BJ (cell line): ENCODE measurements at regions not wholly inside any gene's neighbourhood (a gene's known extent, or its start where the extent isn't known, plus 50 kb on each side); places are given as distances from the start of the nearest gene placed in this dataset.

Experiments
- CTCF ChIA-PET: fragments of 350-600 bp; formaldehyde crosslinking; extraction: SDS; loops from one replicate; lab custom pipeline; 2021; ENCODE audit warnings: antibody characterized with exemption, inconsistent platforms; lab: Yijun Ruan, JAX
- POLR2A ChIA-PET: fragments of 300-600 bp; sonication (Branson Sonifier 250); formaldehyde crosslinking; extraction: SDS; loops from one replicate; lab custom pipeline; 2021; ENCODE audit warnings: antibody characterized with exemption; lab: Charles Lee
- DNase-seq: peaks from one replicate; pipeline ENCODE4 v3.0.0-alpha.2; 2011; ENCODE audit warnings: low read depth
- H3K27me3 ChIP-seq: 2 replicates; pipeline ENCODE4 v1.6.0; 2011; ENCODE audit warnings: low read length; ENCODE audit not compliant: control insufficient read depth, insufficient read depth
- H3K36me3 ChIP-seq: 2 replicates; pipeline ENCODE4 v1.5.1; 2011; ENCODE audit warnings: low read length; ENCODE audit not compliant: control insufficient read depth, insufficient read depth
- H3K4me3 ChIP-seq: 2 replicates; pipeline ENCODE4 v1.5.1; 2011; ENCODE audit warnings: low read depth, mild to moderate bottlenecking, control low read depth, low read length
- TF ChIP-seq, protein P1 (sequence below): IDR thresholded peaks from 2 replicates; pipeline ENCODE4 v1.5.1; 2011; ENCODE audit warnings: low read depth, mild to moderate bottlenecking, control low read depth, inconsistent platforms, low read length, moderate library complexity; ENCODE audit not compliant: insufficient read depth

DNA sequence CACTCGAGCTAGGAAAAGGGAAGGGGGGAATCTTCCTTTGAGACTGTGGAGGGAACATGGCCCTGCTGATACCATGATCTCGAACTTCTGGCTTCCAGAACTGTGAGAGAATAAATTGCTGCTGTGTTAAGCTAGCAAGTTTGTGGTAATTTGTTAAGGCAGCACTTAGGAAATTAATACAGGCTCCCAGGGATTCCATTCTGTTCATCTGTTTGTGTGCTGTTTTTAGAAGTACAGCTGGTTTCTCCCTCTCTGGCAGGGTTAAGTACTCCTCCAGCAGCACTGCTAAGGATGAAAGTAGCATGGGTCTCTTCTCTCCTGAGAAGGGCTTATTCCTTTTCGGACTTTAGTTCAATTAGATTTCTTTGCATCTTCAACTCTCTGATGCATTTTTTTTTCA, 268.3 kb downstream of the HHIPL2 start:
- TF ChIP-seq, protein P1, sequence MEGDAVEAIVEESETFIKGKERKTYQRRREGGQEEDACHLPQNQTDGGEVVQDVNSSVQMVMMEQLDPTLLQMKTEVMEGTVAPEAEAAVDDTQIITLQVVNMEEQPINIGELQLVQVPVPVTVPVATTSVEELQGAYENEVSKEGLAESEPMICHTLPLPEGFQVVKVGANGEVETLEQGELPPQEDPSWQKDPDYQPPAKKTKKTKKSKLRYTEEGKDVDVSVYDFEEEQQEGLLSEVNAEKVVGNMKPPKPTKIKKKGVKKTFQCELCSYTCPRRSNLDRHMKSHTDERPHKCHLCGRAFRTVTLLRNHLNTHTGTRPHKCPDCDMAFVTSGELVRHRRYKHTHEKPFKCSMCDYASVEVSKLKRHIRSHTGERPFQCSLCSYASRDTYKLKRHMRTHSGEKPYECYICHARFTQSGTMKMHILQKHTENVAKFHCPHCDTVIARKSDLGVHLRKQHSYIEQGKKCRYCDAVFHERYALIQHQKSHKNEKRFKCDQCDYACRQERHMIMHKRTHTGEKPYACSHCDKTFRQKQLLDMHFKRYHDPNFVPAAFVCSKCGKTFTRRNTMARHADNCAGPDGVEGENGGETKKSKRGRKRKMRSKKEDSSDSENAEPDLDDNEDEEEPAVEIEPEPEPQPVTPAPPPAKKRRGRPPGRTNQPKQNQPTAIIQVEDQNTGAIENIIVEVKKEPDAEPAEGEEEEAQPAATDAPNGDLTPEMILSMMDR = no peak
- H3K4me3 ChIP-seq = no peak overlapping the region
- ChIA-PET CTCF (no interaction called here), POLR2A (no interaction called here)
- H3K36me3 ChIP-seq = no peaks in the 10 kb centered on the region
- DNase-seq = no peak
- H3K27me3 ChIP-seq = no peaks in the 10 kb centered on the region

DNA sequence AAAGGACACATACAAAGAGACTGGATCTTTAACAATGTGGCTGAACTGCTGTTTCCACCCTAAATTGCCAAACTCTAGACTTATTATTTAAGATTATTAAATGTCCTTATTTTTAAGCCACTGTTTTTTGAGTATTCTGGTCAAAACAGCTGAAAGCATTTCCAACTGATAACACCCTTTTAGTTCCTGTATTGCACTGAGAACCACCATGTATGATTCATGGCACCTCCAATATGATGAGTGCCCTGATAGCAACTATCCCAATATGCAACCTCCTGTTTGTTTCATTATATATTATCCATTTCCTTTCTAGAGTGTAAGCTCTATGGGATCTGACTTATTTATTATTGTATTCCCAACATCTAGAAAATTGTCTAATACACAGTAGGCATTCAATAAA, 269.4 kb downstream of the HHIPL2 start:
- no peak for DNase-seq
- TF ChIP-seq, protein P1 = no peak
- Histone ChIP-seq H3K4me3 (no peak overlapping the region), H3K27me3 (no peaks in the 10 kb centered on the region; the same call in 1 of the 2 replicates), H3K36me3 (no peaks in the 10 kb centered on the region)
- ChIA-PET CTCF (no interaction called here), POLR2A (no interaction called here)

DNA sequence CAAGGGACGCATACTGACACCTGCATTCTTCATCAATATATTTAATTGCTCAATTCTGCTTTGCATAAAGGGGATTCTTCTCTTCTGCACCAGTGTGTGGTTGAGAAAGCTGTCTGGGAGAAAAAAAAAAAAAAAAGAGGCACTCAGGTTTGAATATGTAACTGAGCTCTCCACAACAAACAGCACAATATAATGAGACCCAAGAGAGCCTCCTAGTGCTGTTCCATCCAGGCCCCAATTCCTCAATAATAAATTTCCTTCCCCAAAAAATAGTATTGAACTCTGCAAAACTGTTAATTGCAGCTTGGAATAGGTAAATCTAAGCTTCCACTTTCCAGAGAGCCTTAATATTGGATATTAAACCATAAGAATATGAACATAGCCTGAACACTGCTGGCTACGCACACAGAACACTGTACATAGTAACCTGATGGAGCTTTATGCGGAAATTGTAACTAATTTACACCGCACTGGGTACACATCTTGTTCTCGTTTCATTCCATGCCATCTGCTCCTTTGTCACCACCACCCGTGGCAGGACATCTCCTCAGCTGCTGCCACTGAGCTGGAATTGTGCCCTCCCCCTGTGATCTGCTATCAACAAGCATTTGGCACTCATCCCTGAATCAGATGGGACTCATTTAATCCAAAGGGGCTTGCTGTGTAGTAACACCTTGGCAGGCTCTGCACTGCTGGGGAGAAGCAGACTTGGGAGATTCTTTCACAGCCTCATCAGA, 272.0 kb downstream of the HHIPL2 start:
- ChIA-PET POLR2A (interaction anchor here (0.7 kb wide), 1 partner anchor 78 kb away, joined by 7 read pairs; no protein-coding TSS in a partner anchor), CTCF (interaction anchor here (1.0 to 1.5 kb wide), 3 partner anchors 10 to 180 kb away, joined by 4 to 6 read pairs (median 4); no protein-coding TSS in a partner anchor)
- TF ChIP-seq, protein P1 = no peak
- Histone ChIP-seq H3K27me3 (no peaks in the 10 kb centered on the region; the same call in none of the 2 replicates), H3K4me3 (no peak overlapping the region), H3K36me3 (no peaks in the 10 kb centered on the region)
- DNase-seq = no peak

DNA sequence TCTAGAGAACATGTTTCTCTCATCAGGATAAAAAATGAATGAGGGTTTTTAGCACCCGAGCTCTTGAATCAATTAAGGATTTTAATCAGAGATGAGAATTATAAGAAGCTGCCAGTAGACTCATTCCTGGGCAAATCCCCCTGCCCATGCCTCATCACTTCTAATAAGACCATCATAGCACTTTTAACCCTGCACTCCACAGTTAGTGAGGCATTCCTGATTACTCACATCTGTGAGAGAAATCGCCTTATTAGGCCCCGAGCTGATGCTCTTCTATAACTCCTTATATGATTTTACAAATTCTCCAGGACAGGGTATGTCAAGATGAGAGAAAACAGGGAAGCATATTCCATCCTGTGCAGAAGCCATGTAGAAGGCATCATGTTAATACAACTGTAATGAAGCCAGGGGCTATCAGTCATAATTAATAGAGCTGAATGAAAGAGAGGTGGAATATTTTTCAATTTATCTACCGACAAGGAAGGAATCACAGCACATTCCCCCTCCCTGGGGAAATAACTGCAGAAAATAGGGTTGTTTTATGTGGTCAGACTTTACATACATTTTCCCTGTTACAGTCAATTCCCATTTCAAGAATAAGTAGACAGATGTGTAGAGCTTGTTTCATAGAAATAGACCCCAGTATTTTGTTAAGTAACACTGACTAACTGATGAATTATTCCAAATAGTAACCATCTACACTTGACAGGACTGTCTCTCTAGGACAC, 272.7 kb downstream of the HHIPL2 start:
- Histone ChIP-seq H3K36me3 (no peaks in the 10 kb centered on the region), H3K27me3 (no peaks in the 10 kb centered on the region; the same call in none of the 2 replicates), H3K4me3 (no peak overlapping the region)
- CTCF ChIA-PET = interaction anchor here (0.7 to 1.5 kb wide), 5 partner anchors 10 to 180 kb away, joined by 3 to 6 read pairs (median 4); no protein-coding TSS in a partner anchor
- no peak for DNase-seq
- POLR2A ChIA-PET = interaction anchor here (0.7 kb wide), 1 partner anchor 77 kb away, joined by 7 read pairs; no protein-coding TSS in a partner anchor
- TF ChIP-seq, protein P1 = no peak
